GM12892 (cell line): ENCODE measurements at regions not wholly inside any gene's neighbourhood (a gene's known extent, or its start where the extent isn't known, plus 50 kb on each side); places are given as distances from the start of the nearest gene placed in this dataset.

Experiments used
- POLR2A ChIP-seq: IDR thresholded peaks from 2 replicates; pipeline ENCODE4 v1.6.1; 2011; ENCODE audit warnings: low read depth, low read length, control low read depth
- POLR2AphosphoS5 ChIP-seq: IDR thresholded peaks from 2 replicates; pipeline ENCODE4 v1.6.1; 2011; ENCODE audit warnings: low read depth, low read length, control low read depth

DNA sequence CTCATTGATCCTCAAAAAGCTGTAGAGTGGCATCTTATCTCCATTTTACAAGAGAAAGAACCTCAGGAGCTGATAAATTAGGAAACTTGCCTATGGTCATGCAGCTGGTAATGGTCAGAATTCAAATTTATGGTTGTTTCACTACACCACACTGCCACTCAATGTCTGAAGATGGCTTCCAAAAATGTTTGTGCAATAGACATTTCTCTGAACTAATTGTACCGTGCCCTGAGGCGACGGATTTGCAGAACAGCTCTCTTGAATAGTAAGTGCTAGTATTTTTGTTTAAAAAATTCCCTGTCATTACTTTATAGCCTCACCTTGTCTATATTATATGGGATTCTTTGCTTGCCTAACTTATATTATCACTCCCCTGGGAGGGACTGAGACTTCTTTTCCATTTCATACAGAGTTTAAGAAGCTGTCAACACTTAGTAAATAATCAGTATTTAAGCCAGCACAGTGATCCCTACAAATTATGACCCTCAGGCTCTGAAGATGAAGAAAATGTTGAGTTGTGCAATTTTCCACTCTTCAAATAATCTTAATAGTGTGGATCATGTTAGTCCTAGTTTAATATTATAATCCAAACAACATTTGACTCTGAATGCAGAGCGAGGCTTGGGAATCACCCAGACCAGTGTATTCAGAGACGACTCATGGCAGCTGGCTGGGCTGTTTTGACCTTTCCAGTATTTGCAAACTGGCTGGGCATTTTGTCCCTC is 346.6 kb downstream of the PTEN start:
- TF ChIP-seq POLR2A (no peak), POLR2AphosphoS5 (no peak)
